ENCODE measurements at regions not wholly inside any gene's neighbourhood (a gene's known extent, or its start where the extent isn't known, plus 50 kb on each side); places are given as distances from the start of the nearest gene placed in this dataset.

GRCh38 chr20:51333971-51334370, 208.5 kb downstream of the NFATC2 start:
- TF ChIP-seq CTCF (IDR thresholded peaks at IDR 0.05) = no peak
- no peak for TF ChIP-seq POLR2AphosphoS5 (IDR thresholded peaks at IDR 0.05)
- no peak for TF ChIP-seq POLR2A (IDR thresholded peaks at IDR 0.05)
- TF ChIP-seq EP300 (IDR thresholded peaks at IDR 0.05) = no peak

Measured in stomach (tissue), 4 donors.